Fibroblast of skin of left biceps (primary cell): ENCODE measurements at regions not wholly inside any gene's neighbourhood (a gene's known extent, or its start where the extent isn't known, plus 50 kb on each side); places are given as distances from the start of the nearest gene placed in this dataset.

ENCODE experiments used
- DNase-seq, 2 experiments: peaks; one replicate each; pipeline ENCODE4 v3.0.0-alpha.2; 2013; ENCODE audit warnings: low read depth in 2 of 2

DNA sequence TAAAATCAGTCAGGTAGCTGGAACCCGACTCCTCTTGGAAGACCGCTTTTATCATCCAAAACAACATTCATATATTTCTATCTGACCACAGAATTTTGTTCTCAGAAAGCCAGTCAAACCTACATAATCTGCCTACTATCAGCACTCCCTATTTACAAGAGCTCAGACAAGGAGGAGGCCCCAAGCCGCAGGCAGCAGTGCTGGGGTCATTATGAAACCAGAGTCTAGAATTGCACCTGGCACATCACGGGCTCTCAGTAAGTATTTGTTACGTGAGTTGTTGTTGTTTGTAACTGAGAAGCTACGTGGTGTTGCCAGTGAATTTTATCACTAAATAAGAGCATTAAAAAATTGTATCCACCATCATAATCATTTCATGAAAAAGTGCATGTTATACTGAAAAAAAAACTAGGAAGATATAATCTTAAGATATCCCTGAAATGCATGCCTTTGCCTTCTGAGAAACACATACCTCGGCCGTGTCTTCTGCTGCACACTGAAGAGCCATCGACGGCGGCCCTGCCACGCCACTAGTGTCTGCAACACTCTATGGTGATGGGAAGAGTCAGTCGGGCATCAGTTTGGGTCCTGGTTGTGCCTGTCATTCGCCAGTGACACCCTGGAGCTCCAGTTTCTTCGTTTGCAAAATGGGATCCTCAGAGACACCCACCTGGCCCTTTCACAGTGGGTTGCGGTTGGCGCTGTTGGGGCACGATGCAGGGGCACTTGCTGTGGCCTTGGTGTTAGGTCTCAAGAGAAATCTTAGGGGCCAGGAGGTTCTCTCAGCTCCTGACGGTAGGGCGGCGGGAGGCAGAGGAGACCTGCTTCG is 505.9 kb downstream of the EIPR1 start:
- DNase-seq: no peak

DNA sequence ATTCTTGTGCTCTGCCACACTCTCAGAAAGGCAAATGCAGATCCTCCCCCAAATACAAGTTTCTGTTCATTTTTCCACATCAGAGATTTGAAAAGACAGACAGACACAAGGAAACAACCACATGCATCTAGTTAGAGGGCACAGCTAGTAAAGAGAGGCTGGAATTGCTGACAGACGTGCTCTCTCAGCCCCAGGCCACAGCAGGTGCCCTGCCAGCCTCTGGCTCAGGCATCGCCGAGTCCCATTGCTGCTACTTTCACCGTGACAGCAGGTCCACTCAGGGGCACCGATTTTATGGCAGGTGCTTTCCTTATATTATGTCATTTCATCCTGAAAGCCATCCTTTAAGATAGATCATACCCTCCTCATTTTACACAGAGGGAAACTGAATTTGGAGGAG is 507.5 kb downstream of the EIPR1 start:
- DNase-seq: no peak

GRCh38 chr2:2869553-2869952 is 508.1 kb downstream of the EIPR1 start:
- no peak for DNase-seq

DNA sequence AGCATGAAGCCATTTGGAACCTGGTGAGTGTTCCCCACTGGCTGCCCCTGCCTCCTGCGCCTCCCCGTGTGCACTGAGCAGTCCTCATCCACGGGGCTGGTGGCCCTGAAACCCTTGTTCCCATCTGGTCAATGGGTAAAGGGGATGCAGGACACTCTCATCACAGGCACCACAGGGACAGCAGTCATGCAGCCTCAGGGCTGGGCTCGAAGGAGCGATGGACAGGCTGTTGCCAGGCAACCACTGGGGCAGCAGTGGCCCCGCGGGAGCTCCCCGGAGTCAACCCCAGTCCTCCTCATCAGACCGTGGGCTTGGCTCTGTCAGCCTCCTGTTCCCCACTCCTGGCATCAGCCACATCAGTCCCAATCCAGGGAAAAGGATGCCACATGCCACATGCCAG is 509.5 kb downstream of the EIPR1 start:
- no peak for DNase-seq

- DNase-seq: no peak
Measured at GRCh38 chr2:2867397-2867979, 510.1 kb downstream of the EIPR1 start.

GRCh38 chr2:2866459-2866858 is 511.2 kb downstream of the EIPR1 start:
- no peak for DNase-seq

- no peak for DNase-seq
Measured at GRCh38 chr2:2862386-2862785, 515.2 kb downstream of the EIPR1 start.

DNA sequence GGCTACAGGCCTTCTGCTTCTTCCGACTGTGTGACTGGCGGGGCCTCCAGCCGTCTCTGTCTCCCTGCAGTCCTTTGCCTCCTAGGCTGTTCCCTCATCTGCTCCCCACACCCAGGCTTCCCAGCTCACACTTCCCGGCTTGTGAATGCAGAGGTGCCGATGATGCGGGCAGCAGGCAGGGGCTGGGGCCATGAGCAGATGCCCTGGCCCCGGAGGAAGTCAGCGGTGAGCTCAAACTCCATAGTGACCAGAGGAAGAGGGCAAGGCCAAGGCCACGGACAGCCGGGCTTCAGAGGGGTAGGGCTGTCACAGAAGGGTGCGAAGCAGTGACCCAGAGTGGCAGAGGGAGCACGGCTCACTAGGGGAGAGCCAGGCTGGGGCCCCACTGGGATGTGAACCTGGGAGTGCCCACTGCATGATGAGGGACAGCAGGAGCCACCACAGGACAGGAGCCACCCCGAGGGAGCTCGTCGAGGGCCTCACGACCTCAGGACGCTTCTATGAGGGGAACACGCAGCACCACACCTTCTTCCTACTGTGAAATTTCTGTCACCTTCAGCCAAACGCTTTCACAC is 515.9 kb downstream of the EIPR1 start:
- no peak for DNase-seq

DNA sequence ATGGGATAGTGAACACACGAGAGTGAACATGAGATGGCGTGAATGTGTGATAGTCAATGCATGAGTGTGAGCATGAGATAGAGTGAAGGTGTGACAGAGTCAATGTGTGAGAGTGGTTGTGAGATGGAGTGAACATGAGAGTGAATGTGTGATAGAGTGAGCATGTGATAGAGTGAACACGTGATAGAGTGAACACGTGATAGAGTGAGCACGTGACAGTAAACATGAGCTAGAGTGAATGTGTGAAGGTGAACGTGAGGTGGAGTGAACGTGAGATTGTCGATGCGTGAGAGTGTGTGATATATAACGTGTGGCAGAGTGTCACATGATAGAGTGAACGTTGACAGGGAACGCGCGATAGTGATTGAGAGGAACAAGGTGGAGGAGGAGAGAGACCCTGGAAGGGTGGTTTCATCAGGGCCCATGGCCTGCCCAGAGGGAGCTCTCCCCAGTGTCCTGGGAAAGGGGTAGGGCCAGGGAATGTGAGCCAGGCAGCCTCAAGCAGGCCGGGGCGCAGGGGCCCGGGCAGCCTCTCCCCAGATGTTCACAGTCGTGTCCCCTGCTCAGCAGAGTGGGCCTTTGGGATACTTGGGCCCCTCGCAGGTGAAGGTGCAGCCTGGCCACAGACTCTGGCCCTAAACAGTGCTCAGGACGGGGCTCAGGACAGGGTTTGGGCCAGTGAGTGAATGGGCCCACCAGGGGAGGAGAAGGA is 516.9 kb downstream of the EIPR1 start:
- DNase-seq: no peak

DNA sequence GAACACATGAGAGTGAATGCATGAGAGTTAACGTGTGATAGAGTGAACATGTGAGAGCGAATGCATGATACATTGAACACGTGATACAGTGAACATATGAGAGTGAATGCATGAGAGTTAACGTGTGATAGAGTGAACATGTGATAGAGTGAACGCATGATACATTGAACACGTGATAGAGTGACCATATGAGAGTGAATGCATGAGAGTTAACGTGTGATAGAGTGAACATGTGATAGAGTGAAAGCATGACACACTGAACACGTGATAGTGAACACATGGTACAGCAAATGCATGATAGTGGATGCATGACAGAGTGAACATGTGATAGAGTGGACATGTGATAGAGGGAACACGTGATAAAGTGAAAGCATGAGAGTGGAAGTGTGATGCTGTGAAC is 517.9 kb downstream of the EIPR1 start:
- no peak for DNase-seq

GRCh38 chr2:2859164-2859563 is 518.5 kb downstream of the EIPR1 start:
- DNase-seq: no peak

- no peak for DNase-seq
Measured at GRCh38 chr2:2856723-2857415, 520.7 kb downstream of the EIPR1 start.

- no peak for DNase-seq
Measured at GRCh38 chr2:2855297-2855696, 522.3 kb downstream of the EIPR1 start.

- no peak for DNase-seq
Measured at GRCh38 chr2:2853346-2853745, 522.3 kb upstream of the MYT1L start.

DNA sequence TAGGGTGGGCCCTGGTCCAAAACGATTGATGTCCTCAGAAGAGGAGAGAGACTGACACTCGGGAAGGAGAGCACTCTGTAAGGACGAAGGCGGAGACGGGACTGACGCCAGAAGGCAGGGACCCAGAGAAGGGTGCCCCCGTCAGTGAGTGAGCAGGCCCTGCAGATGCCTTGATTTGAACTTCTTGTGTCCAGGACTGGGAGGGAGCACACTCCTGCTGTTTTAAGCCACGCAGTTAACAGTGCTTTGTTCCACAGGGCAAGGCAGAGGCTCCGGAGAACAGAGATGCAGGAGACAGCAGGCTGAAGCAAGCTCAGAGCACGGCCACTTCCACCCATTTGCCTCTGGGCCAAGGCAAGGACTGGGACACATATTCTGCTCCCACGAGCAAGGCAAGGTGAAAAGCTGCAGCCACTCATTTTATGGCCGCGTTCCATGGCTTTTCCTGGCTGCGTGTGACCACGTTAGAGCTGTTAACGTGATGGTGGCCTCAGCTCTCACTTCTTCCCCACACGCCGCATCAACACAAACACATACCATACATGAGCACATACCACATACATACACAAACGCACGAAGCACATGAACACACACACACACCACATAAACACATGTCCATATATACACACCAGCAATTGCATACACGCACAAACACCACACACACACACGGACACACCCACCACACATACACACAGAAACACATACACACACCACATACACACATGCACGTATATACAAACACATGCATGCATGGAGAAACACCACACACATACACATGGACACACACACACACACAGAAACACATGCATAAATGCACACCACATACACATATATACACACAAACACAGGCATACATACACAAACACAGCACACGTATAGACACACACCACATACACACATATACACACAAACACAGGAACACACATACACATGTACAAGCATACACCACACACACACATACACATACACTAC is 521.0 kb upstream of the MYT1L start:
- DNase-seq: no peak

GRCh38 chr2:2851316-2851715 is 520.2 kb upstream of the MYT1L start:
- DNase-seq: no peak

DNA sequence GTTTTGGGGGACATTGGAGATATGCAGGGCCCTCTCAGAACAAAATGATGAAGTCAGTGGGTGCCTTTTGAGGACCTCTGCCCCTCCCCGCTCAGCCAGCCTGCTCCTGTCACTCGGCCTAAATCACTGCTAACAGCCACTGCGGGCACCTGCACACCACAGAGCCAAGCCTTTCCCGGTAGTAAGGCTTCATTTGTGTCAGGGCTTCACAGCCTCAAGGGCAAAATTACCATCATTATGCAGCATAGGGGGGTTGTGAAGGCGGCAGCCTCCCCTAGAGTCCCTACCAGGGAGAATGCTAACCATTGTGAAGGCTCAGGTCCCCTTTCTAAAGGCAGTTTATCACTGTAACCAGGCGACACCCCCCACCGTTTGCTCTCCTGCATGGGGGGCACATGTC is 519.8 kb upstream of the MYT1L start:
- DNase-seq: no peak

GRCh38 chr2:2850218-2850755 is 519.2 kb upstream of the MYT1L start:
- DNase-seq: no peak

DNA sequence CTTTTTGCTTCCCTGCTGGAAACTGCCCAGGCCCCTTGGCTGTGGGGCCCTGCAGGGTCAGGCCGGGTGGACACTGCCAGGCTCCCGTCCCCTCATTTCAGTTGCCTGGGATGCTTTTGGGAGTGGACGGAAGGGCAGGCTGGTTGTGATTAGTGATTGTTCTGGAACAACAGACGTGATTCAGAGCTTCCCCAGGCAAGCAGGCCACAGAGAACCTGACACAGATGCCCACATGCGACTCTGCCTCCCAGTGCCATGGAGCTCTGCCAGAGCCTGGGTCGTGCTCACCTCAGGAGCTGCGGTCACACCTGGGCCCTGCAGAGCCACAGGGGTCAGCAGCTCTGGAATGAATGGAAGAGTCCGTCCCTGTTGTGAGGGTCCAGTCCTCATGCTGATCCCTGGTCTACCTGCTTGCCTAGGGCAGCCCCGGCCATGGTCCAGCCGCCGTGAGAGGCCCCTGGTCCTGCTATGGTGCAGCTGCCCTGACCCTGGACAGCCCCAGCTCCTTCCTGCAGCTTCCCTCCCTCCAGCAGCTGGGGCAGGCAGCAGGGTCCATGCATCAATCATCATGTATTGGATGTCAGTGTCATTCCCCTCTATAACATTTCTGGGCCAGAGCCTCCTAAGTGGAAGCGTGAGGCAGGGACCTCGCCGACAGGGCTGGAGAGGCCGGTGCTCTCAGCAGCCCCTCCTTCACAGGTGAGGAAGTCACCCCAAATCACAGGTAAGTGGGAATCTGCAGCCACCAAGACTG is 518.6 kb upstream of the MYT1L start:
- no peak for DNase-seq
